ENCODE measurements at regions not wholly inside any gene's neighbourhood (a gene's known extent, or its start where the extent isn't known, plus 50 kb on each side); places are given as distances from the start of the nearest gene placed in this dataset.
A peak's percentile ranks its signal among the peaks of the same experiment; 100 is the strongest.
"Not testable (repeated sequence)": the region's sequence is repeated elsewhere in the genome, so short reads cannot be mapped to it uniquely, and the experiment has no call there.

DNA sequence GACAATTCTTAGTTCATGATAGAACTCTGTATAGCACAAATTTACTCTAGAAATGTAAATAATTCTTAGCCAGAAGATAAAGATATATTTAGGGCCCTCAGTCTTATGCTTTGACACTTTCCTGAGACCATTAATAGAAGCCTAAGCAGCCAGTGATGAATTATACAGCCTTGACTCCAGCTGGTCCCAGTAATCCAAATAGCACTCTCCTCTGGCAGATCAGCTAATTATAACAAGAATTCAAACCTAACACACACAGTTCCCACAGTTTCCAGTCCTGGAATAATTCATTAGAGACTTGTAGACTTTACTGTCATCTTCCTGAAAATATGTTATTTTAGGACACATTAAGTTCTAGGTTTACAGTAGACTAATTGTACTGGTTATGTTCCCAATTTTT lies 50.4 kb downstream of the SHOC1 start:
- DNase-seq: no peak

DNA sequence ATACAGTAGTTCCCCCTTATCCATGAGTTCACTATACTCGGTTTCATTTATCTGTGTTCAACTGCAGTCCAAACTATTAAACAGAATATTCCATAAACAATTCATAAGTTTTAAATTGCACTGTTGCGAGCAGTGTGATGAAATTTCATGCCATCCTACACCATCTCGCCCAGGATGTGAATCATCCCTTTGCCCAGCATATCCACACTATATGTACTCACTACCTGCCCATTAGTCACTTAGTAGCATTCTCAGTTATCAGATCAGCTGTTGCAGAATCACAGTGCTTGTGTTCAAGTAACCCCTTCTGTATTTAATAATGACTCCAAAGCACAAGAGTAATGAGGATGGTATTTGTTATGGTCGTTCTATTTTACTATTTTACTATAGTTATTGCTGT lies 51.5 kb downstream of the SHOC1 start:
- DNase-seq: peak; percentile 10

DNA sequence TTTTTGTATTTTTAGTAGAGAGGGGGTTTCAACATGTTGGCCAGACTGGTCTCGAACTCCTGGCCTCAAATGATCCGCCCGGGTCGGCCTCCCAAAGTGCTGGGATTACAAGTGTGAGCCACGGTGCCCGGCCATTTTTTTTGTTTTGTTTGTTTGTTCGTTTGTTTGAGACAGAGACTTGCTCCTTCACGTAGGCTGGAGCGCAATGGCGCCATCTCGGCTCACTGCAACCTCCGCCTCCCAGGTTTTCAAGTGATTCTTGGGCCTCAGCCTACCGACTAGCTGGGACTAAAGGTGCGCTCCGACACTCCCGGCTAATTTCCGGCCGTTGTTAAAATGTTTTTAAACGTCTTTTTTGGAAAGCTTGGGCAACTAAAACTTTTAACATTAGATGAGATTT lies 54.0 kb downstream of the SHOC1 start:
- no peak for DNase-seq

DNA sequence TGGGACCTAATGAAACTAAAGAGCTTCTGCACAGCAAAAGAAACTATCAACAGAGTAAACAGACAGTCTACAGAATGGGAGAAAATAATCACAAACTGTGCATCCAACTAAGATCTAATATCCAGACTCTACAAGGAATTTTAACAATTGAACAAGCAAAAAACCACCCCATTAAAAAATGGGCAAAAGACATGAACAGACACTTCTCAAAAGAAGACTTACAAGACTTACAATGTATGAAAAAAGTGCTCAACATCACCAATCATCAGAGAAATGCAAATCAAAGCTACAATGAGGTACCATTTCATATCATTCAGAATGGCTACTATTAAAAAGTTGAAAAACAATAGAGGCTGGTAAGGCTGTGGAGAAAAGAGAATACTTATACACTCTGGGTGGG lies 58.0 kb downstream of the SHOC1 start:
- DNase-seq: no peak

DNA sequence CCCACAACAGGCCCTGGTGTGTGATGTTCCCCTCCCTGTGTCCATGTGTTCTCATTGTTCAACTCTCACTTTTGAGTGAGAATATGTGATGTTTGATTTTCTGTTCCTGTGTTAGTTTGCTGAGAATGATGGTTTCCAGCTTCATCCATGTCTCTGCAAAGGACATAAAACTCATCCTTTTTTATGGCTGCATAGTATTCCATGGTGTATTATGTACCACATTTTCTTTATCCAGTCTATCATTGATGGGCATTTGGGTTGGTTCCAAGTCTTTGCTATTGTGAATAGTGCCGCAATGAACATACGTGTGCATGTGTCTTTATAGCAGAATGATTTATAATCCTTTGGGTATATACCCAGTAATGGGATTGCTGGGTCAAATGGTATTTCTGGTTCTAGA lies 59.4 kb downstream of the SHOC1 start:
- DNase-seq: not testable (repeated sequence)

DNA sequence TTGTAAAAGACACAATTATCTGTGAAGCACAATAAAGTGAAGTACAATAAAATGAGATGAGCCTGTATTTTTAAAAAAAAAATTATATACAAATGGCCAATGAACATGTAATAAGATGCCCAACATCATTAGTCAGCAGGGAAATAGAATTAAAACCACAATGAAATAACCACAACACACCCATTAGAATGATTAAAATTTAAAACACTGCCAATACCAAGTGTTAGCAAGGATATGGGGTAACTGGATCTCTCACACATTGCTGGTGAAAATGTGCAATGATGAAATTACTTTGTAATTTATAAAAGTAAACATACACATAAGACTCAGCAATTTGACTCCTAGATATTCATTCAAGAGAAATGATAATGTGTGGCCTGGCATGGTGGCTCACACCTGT lies 62.8 kb downstream of the SHOC1 start:
- no peak for DNase-seq

DNA sequence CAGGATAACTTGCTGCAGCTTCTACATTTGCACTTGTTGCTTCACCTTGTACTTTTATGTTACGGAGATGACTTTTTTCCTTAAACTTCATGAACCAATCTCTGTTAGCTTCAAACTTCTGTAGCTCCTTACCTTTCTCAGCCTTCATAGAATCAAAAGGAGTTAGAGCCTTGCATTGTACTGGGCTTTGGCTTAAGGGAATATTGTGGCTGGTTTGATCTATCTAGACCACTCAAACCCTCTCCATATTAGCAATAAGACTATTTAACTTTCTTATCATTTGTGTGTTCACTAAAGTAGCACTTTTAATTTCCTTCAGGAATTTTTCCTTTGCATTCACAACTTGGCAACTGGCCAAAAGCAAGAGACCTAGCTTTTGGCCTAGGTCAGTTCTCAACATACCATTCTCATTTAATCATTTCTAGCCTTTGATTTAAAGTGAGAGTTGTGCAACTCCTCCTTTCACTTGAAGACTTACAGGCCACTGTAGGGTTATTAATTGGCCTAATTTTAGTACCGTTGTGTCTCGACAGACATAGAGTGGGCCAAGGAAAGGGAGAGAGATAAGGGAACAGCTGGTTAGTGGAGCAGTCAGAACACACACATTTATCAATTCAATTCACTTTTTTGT lies 63.7 kb downstream of the SHOC1 start:
- DNase-seq: no peak

DNA sequence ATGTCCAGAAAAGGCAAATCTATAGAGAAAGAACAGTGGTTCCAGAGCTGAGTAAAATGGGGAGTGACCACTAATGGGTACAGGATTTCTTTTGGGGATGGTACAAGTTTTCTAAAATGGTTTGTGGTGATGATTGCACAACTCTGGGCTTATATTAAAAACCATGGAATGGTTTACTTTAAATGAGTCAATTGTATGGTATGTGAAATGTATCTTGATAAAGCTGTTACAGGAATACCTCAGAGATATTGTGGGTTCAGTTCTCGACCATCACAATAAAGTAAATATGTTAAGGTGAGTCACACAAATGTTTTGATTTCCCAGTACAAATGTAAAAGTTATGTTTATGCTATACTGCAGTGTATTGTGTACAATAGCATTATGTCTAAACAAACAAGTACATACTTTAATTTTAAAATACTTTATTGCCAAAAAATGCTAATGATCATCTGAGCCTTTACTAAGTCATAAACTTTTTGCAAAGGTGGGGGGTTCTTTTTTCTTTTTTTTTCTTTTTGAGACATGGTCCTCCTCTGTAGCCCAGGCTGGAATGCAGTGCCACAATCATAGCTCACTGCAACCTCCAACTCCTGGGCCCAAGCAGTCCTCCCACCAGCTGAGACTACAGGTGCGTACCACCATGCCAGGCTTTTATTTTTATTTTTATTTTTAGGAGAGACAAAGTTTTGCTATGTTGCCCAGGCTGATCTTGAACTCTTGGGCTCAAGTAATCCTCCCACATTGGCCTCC lies 65.9 kb downstream of the SHOC1 start:
- DNase-seq: no peak

DNA sequence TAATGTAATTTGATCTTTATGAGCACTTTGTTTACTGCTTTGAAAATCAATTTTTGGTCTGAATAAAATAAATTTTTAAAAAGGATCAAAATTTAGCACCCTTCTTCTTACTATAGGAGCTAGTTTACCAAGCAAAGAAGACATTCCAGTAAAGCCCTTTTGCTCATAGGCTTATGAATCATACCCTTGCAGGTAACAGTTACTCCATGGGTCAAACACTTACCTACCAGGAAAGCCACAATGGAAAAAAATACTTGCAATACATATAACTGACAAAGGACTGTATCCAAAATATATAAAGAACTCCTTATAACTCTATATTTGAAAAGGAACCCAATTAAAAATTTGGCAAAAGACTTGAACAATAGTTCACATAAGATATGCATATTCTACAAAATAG lies 66.6 kb downstream of the SHOC1 start:
- DNase-seq: no peak

DNA sequence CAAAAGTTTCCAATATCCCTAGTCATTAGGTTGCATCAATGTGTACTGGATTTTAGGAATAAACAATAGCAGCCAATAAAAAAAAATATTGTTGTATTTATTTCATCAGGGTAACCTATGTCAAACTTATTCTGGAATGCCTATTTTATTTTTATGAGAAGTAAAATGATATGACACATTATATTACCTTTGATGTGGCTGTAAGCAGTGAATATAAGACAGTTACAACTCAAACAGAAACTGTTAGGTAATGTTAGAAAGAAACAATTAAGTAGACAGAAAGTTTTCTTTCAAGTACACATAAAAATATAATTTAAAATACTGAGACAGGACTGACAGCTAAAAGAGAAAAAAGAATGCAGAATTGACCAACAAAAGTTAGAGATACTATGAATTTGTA lies 65.5 kb downstream of the GNG10 start:
- DNase-seq: no peak

DNA sequence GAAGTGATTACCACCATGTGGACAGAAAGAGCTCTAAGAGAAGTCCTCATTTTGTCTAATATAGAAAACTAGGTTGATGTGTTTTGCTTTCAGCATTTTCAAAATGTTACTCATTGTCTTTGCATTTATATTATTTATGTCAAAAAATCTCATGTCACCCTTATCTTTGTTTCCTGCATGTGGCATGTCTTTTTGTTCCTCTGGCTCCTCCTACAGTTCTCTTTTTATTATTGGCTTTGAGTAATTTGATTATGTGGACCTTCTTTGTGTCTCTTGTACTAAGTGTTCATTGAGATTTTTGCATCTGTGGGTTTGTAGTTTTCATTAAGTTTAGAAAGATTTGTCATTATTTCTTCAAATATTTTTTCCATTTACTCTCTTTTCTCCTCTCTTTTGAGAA lies 58.8 kb downstream of the GNG10 start:
- DNase-seq: no peak
